ENCODE measurements at regions not wholly inside any gene's neighbourhood (a gene's known extent, or its start where the extent isn't known, plus 50 kb on each side); places are given as distances from the start of the nearest gene placed in this dataset.
"Not testable (repeated sequence)": the region's sequence is repeated elsewhere in the genome, so short reads cannot be mapped to it uniquely, and the experiment has no call there.

DNA sequence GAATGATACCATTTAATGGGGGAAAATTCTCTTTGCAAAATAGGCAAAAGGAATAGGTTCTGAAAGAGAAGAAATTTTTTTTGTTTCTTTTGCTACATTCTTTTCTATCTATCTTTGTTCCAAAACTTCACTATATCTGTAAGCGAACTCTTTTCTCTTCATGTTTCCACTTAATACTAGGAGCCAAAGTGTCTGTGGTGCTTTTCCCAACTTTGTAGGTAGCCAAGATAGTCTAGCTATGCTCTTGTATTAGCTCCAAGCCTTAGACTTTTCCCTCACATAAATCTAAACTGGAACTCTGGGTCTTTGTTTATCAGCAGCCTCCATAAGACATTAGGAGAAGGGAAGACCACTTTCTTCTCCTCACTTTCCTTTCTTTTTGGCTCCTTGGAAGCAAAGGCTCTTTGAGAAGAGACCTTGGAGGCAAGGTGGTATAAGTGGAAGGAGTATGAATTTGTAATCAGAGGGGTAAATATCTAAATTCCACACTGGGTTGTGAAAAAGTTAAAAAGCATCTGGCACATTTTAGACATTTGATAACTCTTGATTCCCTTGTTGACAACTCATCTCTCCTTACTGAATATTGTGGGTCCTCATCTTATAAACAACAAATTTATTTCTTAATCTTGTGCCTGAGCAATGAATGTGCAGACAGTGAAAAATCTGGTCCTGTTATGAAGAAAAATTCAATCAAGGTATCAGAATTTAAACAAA is 130.0 kb downstream of the EHF start:
- no peak for DNase-seq

DNA sequence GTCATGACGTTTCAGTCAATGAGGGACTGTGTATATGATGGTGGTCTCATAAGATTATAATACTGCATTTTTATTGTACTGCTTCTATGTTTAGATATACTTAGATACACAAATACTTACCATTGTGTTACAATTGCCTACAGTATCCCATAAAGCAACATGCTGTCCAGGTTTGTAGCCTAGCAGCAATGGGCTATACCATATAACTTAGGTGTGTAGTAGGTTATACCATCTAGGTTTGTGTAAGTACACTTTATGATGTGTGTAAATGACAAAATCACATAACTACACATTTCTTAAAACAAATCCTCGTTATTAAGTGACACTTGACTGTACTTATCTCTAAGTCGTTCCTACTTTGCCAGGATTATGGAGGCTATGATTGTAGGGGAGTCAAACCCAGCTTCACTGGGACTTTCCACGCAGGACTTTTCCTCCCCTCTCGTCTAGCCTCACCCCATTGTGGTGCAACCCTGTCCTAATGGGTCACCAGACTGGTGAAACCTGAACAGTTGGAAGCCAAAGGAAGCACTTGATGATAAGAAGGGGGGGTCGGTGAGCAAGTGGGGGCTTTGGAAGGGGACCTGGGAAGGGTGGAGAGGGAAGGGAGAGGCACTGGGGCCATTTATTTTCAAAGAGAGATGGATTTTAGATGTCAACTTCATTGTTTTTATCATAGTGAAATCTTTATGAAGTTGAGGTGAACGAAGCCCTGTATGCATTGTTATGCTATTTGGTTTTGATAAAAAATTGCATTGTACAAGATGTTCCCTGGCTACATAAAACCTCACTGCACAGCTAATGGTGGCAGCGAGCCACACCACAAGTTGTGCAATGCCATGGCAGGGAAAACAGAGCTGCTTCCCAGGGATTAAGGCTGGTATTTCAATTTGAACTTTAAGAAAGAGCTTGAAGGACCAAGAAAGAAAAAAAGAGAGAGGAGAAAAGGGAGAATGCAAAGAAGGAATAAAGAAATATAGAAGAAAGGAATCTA is 129.1 kb downstream of the EHF start:
- DNase-seq = no peak

DNA sequence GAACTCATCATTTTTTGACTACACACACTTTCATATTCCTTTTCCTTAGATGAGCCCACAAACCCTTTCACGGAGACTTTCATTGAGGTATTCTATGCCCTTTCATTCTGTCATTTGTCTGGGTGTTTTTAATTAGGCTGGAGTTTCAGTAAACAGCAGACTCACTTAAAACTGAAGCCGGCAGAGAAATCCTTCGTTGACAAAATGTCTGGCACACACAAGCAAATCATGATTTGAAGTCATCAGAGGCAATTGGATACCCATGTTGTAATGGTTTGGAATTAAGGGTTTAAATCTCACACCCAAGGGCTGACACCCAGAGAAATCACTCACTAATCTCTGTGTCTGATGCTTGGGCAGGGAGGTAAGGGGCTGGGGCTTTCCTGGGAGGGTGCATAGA is 127.1 kb downstream of the EHF start:
- no peak for DNase-seq

DNA sequence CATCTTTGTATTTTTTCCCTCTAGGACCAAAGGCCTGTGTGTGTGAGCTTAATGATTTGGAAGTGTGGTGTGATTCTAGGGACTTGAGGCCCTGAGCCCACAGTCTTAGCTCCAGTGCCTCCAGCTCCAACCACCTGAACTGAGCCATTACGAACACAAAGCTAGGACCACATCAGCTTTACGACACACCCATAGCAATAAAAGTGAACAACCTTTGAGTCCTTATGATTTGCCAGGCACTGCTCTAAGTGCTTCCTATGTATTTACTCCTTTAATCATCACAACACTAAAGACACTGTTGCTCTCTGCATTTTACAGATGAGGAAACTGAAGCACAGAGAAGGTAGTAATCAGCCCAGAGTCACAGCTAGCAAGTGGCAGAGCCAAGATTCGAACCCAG is 126.4 kb downstream of the EHF start:
- no peak for DNase-seq

DNA sequence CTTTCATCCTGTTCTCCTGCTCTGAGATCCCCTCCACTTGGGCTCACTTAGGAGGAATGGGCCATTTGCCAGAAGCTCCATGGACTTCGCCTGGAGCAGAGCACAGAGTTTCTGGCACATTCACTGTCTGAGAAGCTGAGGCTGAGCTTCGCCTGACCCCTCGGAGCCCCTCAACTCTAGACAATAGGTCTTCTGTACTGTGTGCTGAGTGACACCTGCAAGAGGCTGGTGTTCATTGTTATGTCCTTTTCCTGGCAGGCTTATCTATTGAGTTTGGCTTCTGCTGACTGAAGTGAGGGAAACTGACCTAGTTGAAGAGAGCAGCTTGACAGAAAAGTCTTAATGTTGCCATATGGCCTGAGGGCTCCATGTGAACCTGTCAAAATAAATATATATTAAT is 124.3 kb downstream of the EHF start:
- no peak for DNase-seq

DNA sequence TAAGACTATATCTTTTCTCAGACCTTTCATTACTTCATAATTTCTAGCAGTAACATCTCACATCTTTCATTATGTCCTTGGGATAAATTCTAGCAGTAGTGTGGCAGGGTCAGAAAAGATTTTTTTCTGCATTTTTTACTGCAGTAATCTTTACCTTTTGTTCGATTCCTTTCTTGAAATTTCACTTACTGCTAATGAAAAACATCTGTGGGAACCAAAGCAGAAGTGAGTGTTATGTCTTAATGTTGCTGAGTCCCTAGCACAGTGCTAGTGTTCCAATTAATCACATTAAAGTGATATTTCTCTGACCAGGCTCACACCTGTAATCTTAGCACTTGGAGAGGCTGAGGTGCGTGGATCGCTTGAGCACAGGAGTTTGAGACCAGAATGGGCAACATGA is 123.6 kb downstream of the EHF start:
- DNase-seq = no peak

DNA sequence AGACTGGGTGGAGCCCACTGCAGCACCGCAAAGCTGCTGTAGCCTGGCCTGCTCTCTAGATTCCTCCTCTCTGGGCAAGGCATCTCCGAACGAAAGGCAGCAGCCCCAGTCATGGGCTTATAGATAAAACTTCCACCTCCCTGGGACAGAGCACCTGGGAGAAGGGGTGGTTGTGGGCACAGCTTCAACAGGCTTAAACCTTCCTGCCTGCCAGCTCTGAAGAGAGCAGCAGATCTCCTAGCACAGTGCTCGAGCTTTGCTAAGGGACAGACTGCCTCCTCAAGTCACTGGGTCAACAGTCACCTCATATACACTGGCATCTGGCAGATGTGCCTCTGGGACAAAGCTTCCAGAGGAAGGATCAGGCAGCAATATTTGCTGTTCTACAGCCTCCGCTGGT is 117.3 kb downstream of the EHF start:
- no peak for DNase-seq

DNA sequence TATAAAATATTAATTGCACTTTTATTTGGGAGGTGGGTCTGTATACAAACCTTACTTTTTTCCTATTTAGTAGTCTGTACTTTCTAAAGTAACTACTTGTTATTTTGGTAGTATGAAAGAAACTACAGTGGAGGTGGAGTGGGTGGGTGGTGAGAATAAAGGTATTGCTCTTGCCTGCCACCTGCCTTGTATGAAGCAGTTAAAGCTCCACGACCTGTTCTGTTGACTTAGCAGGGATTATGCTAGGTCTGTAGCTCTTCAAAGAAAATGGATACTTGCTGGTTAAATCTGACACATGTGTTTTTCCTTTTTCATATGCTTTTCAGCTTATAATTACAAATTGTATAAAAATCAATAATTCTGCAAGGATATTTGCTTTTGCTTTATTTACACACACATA is 111.9 kb downstream of the EHF start:
- DNase-seq = no peak

DNA sequence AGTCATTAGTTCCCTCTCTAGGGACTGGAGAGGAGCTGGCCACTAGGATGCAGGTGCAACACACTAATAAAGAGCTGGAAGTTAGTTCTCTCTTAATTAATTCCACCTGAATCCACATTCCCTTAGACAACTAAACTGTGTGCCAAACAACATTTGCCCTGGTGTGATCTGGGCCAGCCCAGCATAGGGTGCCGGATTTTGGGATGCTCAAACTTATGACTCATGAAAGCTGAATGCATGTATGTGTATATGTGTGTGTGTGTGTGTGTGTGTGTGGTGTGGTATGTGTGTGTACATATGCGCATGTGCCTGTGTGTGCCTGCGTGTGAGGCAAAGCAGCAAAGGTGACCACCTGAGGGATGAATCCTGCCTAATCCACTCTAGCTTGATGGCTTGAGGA is 110.7 kb downstream of the EHF start:
- DNase-seq = no peak

DNA sequence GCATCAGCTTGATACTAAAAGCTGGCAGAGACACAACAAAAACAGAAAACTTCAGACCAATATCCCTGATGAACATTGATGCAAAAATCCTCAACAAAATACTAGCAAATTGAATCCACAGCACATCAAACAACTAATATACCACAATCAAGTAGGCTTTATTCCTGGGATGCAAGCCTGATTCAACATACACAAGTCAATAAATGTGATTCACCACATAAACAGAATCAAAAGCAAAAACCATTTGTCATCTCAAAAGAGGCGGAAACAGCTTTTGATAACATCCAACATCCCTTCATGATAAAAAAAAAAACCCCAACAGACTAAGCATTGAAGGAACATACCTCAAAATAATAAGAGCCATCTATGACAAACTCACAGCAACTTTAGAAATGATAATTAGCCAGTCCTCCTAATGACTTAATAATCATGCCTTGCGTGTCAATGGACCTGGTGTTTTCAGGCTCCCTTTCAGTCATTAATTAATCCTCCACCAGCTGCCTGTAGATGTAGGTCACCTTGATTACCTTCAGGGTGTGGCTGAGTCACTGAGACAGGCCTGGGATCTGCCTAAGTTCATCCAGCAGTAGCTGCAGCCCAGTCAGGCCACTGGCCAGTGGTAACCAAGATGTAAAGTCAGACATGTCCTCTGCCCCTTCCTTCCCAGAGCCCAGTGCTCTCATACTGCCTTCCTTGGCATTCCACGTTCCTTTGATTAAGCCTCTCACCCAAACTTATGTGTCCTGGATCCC is 109.8 kb downstream of the EHF start:
- DNase-seq = no peak

DNA sequence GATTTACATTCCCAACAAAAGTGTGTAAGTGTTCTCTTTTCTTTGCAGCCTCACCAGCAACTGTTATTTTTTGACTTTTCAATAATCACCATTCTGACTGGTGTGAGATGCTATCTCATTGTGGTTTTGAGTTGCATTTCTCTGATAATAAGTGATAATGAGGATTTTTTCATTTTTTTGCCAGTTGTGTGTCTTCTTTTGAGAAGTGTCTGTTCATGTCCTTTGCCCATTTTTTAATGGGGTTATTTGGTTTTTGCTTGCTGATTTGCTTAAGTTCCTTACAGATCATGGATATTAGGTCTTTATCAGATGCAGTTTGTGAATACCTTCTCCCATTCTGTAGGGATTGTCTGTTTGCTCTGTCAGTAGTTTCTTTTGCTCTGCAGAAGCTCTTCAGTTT is 107.7 kb downstream of the EHF start:
- DNase-seq = no peak

DNA sequence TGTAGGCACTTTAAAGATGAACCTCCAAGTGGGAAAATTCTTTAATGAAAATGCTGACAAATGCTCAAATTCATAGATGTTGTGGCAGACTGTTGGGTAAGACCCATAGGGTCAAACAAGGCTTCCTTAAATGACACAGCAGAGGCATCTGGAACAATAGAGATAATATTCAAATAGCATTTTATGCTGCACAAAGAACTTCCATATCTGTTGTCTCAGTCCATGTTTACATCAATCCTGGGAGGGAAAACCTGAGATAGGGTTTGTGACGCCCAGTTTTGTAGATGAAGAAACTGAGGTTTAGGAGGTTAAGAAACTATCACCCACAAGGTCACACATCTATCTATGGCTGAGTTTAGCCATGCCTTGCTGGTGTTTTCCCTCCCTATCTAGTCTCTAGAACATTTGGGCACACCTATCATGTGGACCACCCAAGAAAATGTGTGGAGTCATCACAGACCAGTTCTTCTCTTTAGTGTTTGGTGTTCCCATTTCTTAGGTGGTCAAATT is 106.4 kb downstream of the EHF start:
- peak; percentile 11 for DNase-seq

DNA sequence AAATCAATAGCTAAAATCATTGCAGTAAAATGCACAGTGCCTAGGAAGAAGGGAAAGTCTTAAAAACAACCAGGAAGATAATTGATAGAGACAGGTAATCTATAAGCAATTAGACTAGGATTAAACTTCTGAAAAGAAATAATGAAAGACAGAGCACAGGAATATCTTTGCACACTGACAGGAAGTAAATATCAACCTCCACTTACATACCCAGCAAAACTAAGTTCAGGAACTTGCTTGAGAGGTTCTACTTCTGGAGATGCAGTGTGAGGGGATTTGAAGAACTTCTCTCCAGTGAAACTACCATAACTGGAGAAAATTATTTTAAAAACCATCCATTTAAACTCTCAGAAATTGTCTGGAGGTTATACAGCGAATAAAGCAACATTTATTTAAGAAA is 104.1 kb downstream of the EHF start:
- DNase-seq = no peak

DNA sequence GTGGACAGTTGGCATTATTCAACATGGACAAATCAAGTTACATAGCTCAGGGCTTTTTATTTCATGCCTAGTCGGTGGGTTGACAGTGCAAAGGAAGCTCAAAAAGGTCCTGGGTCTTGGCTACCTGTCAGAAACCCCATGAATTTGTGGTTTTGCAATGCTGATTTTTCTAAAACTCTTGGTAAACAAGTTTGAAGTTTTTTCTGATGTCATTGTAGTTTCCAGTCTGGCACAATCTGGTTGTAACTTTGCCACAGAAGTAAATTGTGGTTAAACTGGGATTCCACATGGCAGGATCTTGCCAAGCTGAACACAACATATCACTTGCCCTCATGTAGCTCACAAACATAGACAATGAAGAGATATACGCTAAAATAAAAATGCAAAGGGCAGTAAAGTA is 100.8 kb downstream of the EHF start:
- DNase-seq = no peak

DNA sequence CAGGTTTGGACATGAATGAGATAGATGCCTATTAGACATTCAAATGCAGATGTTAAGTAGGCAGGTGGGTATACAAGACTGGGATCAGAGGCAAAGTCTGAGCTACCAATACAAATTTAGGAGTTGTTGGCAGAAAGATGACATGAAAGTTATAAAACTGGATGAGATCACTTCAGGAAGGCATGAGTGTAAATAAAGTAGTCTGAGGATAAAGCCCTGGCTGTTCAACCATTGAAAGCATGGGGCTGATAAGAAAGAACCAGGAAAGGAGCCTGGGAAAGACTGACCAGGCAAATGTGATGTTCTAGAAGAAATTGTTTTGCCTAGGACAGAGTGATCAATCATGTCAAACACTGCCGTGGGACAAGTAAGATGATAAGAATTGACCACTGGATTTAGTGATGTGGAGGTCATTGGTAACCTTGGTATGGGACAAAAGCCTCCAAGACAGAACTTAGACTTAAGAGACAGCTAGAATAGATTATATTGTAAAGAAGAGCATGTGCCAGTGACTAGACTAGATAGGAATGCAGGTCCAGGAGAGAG is 98.5 kb downstream of the EHF start:
- no peak for DNase-seq

DNA sequence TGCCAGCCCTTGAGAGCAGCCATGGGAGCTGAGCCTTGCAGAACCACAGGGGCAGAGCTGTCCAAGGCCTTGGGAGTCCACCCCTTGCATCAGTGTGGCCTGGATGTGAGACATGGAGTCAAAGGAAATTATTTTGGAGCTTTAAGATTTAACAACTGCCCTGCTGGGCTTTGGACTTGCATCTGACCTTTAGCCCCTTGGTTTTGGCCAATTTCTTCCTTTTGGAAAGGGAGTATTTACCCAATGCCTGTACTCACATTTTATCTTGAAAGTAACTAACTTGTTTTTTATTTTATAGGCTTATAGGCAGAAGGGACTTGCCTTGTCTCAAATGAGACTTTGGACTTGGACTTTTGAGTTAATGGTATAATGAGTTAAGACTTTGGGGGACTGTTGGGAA is 92.7 kb downstream of the EHF start:
- not testable (repeated sequence) for DNase-seq

Measured in hematopoietic multipotent progenitor cell treated with erythropoietin and hydrocortisone succinate and interleukin-3 and kit ligand, for 8 days (in vitro differentiated cells).